Activated CD4-positive, alpha-beta T cell treated with anti-CD3 and anti-CD28 coated beads for 4 hours (primary cell): ENCODE measurements at regions not wholly inside any gene's neighbourhood (a gene's known extent, or its start where the extent isn't known, plus 50 kb on each side); places are given as distances from the start of the nearest gene placed in this dataset.

Experiments used
- DNase-seq, 2 donors: peaks; one replicate each; pipeline ENCODE4 v3.0.0-alpha.2; 2020

- DNase-seq, result no peak
These were observed 234.9 kb upstream of the STARD13 start for GRCh38 chr13:33520468-33520839.

- DNase-seq, result no peak
These were observed 238.5 kb upstream of the STARD13 start for GRCh38 chr13:33524086-33524485.

DNA sequence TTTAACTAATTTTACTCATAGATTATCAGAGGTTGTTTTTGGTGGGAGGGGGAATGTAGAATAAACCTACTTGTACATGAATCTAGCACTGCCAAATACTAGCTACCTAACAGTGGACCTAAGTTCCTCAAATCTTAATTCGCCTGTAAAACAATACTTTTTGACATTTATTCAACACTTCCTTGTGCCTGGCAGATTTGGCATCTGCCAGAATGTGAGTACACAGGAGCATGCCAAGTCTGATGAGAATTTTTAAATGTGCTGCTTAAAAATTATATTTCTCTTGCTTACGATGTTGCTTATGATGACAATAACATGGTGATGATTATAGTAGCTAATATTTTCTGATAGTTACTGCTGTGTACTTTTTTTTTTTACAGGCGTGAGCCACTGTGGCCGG, 240.2 kb upstream of the STARD13 start:
- DNase-seq, result no peak

- no peak for DNase-seq
These were observed 241.2 kb upstream of the STARD13 start for GRCh38 chr13:33526718-33527117.

- no peak for DNase-seq
These were observed 243.3 kb upstream of the STARD13 start for GRCh38 chr13:33528896-33529295.

- DNase-seq, result no peak
These were observed 245.9 kb upstream of the STARD13 start for GRCh38 chr13:33531484-33531883.

- no peak for DNase-seq
These were observed 249.5 kb upstream of the STARD13 start for GRCh38 chr13:33535061-33535460.

DNA sequence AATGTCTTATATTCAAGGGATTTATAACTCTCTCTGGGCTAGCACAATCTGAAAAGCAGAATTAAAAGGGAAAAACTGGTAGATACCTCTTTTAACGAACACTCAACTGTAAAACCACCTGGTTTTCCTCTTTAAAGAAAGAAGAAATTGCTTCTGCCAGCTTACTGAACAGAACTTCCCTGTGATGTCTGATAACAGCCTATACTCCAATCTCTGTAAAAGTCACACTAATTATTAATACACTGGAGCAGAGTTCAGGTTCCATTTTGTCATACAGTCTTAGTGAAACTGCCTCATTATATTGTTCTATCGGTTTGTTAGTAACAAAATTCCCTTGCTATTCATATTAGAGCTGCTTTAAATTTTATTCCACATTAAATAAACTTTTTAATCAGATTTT, 251.0 kb upstream of the STARD13 start:
- no peak for DNase-seq

DNA sequence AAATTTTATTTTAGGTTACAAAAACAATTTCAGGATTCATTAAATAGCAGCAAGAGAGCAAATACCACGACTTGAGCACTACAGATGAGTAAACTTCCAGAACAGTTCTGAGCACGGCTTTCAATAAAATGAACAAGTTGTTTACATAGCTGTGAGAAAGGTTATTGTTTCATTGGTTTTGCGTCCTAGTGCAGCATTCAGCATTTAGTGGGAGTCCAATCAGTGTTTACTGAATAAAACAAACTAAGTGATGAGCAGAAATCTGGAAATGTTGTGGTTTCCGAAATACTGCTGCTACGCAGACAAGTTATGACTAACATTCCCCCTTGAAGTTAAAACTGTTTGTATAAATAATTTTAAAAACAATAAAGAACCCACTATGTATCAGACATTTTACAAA, 251.5 kb upstream of the STARD13 start:
- no peak for DNase-seq

DNA sequence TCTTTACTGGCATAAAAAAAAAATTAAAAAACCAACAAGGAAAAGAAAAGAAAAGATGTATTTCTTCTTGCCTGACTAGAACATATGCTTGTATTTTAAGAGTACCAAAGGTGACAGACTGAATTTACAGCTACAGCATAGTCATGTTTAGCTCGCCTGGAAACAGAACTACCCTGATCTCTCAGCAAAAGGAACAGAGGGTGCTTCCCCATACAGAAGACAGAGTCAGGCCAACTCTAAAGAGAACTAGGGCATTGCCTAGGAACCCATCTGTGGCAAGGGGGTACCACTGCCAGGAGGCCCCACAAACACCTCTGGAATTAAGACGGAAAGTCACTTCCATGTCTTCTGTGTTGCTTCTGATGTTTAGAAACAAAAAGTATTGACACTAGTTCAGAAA, 252.1 kb upstream of the STARD13 start:
- no peak for DNase-seq

DNA sequence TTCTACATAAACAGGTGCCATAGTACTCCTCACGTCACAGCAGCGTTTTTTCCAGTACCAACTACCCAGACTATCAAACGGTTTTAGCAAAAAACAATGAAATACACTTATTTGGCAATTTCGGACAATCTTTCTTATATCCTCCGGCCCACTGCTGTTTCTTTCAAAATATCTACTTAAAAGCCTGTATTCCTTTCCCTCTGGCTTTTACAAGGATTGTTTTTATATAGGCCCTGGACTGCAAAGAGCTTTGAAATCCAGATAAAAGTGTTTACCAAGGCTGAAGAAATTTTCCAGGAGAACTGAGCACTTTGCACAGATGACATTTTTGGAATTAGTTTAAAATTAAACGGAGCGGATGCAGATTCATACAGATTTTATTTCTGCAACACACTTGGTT, 255.9 kb upstream of the STARD13 start:
- no peak for DNase-seq

GRCh38 chr13:33541962-33542308, 256.4 kb upstream of the STARD13 start:
- DNase-seq, result no peak

DNA sequence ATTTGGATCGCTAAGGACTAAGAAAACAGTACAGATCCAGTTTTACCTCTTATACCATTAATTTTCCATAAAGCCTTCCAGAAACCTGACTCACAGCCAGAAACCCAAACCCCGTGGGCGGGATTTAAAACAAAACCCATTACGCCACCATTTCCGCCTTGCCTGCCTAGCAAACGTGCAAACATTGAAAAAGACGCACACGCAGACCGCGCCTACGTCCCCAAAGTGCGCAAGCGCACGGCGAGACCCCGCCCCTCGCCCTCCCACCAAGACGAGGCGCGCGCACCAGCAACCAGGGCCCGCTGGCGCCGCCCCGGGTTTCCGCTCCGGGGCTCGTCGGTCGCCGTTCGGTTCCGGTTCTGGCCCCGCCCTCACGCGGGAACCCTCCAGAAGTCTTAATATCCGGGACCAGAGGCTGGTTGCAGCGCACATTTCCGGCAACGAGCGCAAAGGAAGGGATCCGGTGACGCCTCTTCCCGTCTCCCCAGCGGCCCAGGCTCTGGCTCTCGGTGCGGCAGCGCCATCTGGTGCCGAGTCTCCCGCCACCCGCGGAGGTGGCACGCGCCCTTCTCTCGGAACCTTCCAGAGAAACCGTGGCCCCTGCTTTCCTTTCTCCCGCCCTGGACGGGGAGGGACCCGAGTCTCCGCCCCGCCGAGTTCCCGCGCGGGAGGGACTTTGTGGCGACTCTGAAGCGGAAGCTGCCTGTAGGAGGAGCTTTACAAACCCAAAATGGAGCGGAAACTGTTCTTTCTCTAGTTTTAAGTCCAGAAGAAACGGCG, 256.9 kb upstream of the STARD13 start:
- DNase-seq, result peak; percentile 97 to 98

- no peak for DNase-seq
These were observed 257.5 kb upstream of the STARD13 start for GRCh38 chr13:33543089-33543459.

- no peak for DNase-seq
These were observed 258.2 kb upstream of the STARD13 start for GRCh38 chr13:33543631-33544265.

DNA sequence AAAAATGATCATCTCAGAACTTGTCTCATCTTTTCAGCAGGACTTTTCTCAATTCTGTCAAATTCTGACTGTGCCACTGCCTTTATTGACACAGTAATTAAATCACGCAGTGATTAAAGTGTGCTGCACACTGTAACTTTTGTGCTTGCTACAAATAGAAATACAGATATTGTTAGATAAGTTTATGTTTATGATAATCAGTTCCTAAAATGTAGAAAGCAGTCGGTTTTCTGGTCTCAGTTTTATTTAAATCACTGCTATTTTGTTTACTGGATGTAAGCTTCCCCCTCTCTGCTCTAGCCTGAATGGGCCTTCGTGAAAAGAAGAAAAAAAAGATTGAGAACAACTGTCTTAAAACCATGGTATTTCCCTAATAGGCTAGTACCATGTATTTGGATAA, 258.8 kb upstream of the STARD13 start:
- no peak for DNase-seq

GRCh38 chr13:33545492-33545891, 259.9 kb upstream of the STARD13 start:
- no peak for DNase-seq

GRCh38 chr13:33547035-33547434, 261.5 kb upstream of the STARD13 start:
- DNase-seq, result no peak

DNA sequence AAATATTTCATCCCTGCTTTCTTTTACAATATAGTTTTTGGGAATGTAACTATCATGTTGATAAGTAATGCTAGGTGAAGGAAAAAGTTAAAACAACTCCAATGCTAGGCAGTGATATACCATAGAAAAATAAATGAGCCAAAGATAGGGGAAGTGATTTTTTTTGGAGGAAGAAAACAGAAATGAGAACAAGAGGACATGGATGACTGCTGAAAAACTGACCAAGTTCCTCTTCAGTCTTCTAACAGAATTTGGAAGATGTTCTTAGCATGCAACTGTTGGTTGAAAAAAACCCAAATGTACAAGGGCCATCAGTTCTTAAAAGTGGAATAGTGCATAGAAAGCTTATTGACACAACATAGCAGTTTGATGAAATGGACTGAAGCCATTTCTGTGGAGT, 262.5 kb upstream of the STARD13 start:
- no peak for DNase-seq

GRCh38 chr13:33550276-33550675, 264.7 kb upstream of the STARD13 start:
- DNase-seq, result no peak

DNA sequence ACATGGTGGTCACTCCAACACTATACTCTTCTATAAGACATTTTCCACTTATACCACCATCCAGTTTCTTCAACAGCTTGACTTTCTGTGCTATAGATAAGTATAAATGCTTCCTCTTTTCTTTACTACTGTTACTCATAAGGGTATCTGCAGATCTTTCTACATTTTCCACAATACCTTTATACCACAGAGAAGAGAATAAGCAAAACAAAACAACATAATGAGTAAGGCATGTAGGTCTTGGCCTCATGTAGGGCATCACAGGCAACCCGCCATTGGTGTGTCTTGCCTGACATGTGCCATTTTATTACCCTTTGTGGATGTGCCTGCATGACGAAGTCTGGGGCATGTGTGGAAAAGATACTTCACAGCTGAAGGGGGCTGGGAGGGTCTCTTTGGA, 265.3 kb upstream of the STARD13 start:
- no peak for DNase-seq

GRCh38 chr13:33554919-33555791, 262.8 kb upstream of the RFC3 start:
- DNase-seq, result no peak

GRCh38 chr13:33556828-33557227, 261.1 kb upstream of the RFC3 start:
- no peak for DNase-seq

DNA sequence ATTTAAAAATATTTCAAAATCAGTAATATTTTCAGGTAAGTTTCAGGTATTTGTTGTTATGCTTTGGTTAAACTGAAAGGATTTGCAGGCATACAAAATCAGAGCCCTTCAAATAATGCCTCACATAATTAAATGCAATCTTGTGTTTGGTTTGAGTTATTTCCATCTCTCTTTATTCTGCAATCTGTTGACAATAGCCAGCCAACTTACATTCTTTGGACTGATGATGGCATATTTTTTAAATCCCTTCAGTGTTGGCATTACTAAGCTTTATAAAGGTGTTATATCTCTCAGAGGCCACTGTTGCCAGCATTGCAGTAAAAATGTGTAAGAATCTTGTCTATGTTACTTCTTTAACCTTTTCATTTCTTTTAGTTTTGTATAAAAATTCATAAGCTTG, 257.2 kb upstream of the RFC3 start:
- no peak for DNase-seq
